ENCODE measurements at regions not wholly inside any gene's neighbourhood (a gene's known extent, or its start where the extent isn't known, plus 50 kb on each side); places are given as distances from the start of the nearest gene placed in this dataset.

GRCh38 chr18:32542221-32542798, 71.6 kb upstream of the GAREM1 start:
- DNase-seq (ENCODE audit: low spot score): no peak

- DNase-seq (ENCODE audit: low spot score): no peak
Measured at GRCh38 chr18:32530947-32531651, 60.4 kb upstream of the GAREM1 start.

GRCh38 chr18:32529722-32530420, 59.2 kb upstream of the GAREM1 start:
- no peak for DNase-seq (ENCODE audit: low spot score)

DNA sequence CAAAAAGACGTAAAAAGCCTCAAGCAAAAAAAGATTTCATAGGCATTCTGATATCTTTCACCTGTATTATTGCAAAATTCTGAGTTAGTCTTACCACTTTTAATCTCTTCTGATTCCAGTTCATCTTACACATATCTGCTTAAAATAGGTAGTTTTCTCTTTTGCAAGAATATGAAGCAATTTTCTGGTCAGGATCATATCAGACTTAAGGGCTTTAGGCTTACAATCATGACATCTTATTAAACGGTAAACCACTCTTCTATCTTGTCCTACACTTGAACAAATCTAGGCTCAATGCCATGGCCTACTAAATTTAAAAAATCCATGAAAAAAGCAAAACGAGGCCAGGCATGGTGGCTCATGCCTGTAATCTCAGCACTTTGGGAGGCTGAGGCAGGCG, 50.1 kb upstream of the GAREM1 start:
- no peak for DNase-seq (ENCODE audit: low spot score)
